ENCODE measurements at regions not wholly inside any gene's neighbourhood (a gene's known extent, or its start where the extent isn't known, plus 50 kb on each side); places are given as distances from the start of the nearest gene placed in this dataset.

GRCh38 chr2:19793132-19793750 lies 108.5 kb downstream of the TTC32 start:
- no peak for TF ChIP-seq CTCF (IDR thresholded peaks at IDR 0.05; ENCODE audit: low read depth, low read length)
- TF ChIP-seq POLR2A (IDR thresholded peaks at IDR 0.05; ENCODE audit: extremely low read depth, insufficient read length), result no peak
- TF ChIP-seq MAX (IDR thresholded peaks at IDR 0.05; ENCODE audit: low read depth, low read length), result no peak
